ENCODE measurements at regions not wholly inside any gene's neighbourhood (a gene's known extent, or its start where the extent isn't known, plus 50 kb on each side); places are given as distances from the start of the nearest gene placed in this dataset.

- TF ChIP-seq CTCF (conservative IDR thresholded peaks at IDR 0.05; ENCODE audit: low read length) = no peak
- no peak for TF ChIP-seq EZH2phosphoT487 (IDR thresholded peaks at IDR 0.05; ENCODE audit: borderline replicate concordance)
Observed at GRCh38 chrX:124540474-124540873, 194.1 kb downstream of the SH2D1A start.
